ENCODE measurements at regions not wholly inside any gene's neighbourhood (a gene's known extent, or its start where the extent isn't known, plus 50 kb on each side); places are given as distances from the start of the nearest gene placed in this dataset.

- no peaks in the 10 kb centered on the region for H3K9me3 ChIP-seq (ENCODE audit: control insufficient read depth in 1 of 2, low read length in 2 of 2)
- no peaks in the 10 kb centered on the region for H3K36me3 ChIP-seq (ENCODE audit: control insufficient read depth in 1 of 2, insufficient read depth in 2 of 2, low read length in 2 of 2)
- no peaks in the 10 kb centered on the region for H3K4me1 ChIP-seq (ENCODE audit: control insufficient read depth in 1 of 2, insufficient read depth in 2 of 2, low read length in 2 of 2)
- no peak overlapping the region for H3K9ac ChIP-seq (ENCODE audit: low read depth in 1 of 2, low read length in 2 of 2)
- no peak overlapping the region for H3K27ac ChIP-seq (ENCODE audit: low read depth, low read length)
- no peaks in the 10 kb centered on the region for H3K27me3 ChIP-seq (ENCODE audit: control insufficient read depth in 1 of 2, insufficient read depth in 2 of 2, low read length in 2 of 2)
- H3K4me3 ChIP-seq (ENCODE audit: low read depth in 1 of 2, low read length in 2 of 2), result no peak overlapping the region
Measured at GRCh38 chr19:31629579-31630363, 280.5 kb upstream of the TSHZ3 start.

GRCh38 chr19:31633014-31633413 lies 283.8 kb upstream of the TSHZ3 start:
- no peak overlapping the region for H3K27ac ChIP-seq (ENCODE audit: low read depth, low read length)
- H3K4me3 ChIP-seq (ENCODE audit: low read depth in 1 of 2, low read length in 2 of 2), result no peak overlapping the region
- no peaks in the 10 kb centered on the region for H3K27me3 ChIP-seq (ENCODE audit: control insufficient read depth in 1 of 2, insufficient read depth in 2 of 2, low read length in 2 of 2)
- H3K4me1 ChIP-seq (ENCODE audit: control insufficient read depth in 1 of 2, insufficient read depth in 2 of 2, low read length in 2 of 2), result no peaks in the 10 kb centered on the region
- no peaks in the 10 kb centered on the region for H3K36me3 ChIP-seq (ENCODE audit: control insufficient read depth in 1 of 2, insufficient read depth in 2 of 2, low read length in 2 of 2)
- H3K9ac ChIP-seq (ENCODE audit: low read depth in 1 of 2, low read length in 2 of 2), result no peak overlapping the region
- H3K9me3 ChIP-seq (ENCODE audit: control insufficient read depth in 1 of 2, low read length in 2 of 2), result no peaks in the 10 kb centered on the region

GRCh38 chr19:31639306-31639705 lies 290.1 kb upstream of the TSHZ3 start:
- Histone ChIP-seq H3K27ac (ENCODE audit: low read depth, low read length) (no peak overlapping the region), H3K36me3 (ENCODE audit: control insufficient read depth in 1 of 2, insufficient read depth in 2 of 2, low read length in 2 of 2) (no peaks in the 10 kb centered on the region), H3K9me3 (ENCODE audit: control insufficient read depth in 1 of 2, low read length in 2 of 2) (no peaks in the 10 kb centered on the region), H3K4me1 (ENCODE audit: control insufficient read depth in 1 of 2, insufficient read depth in 2 of 2, low read length in 2 of 2) (no peaks in the 10 kb centered on the region), H3K27me3 (ENCODE audit: control insufficient read depth in 1 of 2, insufficient read depth in 2 of 2, low read length in 2 of 2) (no peaks in the 10 kb centered on the region), H3K9ac (ENCODE audit: low read depth in 1 of 2, low read length in 2 of 2) (no peak overlapping the region), H3K4me3 (ENCODE audit: low read depth in 1 of 2, low read length in 2 of 2) (no peak overlapping the region)

- no peak overlapping the region for H3K9ac ChIP-seq (ENCODE audit: low read depth in 1 of 2, low read length in 2 of 2)
- peaks cover 0 to 3% of the 10 kb centered on the region in 2 donors for H3K9me3 ChIP-seq (ENCODE audit: control insufficient read depth in 1 of 2, low read length in 2 of 2)
Measured at GRCh38 chr19:31641591-31641990, 292.4 kb upstream of the TSHZ3 start.

GRCh38 chr19:31648347-31648746 lies 299.1 kb upstream of the TSHZ3 start:
- Histone ChIP-seq H3K9ac (ENCODE audit: low read depth in 1 of 2, low read length in 2 of 2) (no peak overlapping the region), H3K4me1 (ENCODE audit: control insufficient read depth in 1 of 2, insufficient read depth in 2 of 2, low read length in 2 of 2) (no peaks in the 10 kb centered on the region), H3K36me3 (ENCODE audit: control insufficient read depth in 1 of 2, insufficient read depth in 2 of 2, low read length in 2 of 2) (no peaks in the 10 kb centered on the region), H3K4me3 (ENCODE audit: low read depth in 1 of 2, low read length in 2 of 2) (no peak overlapping the region), H3K27ac (ENCODE audit: low read depth, low read length) (no peak overlapping the region), H3K27me3 (ENCODE audit: control insufficient read depth in 1 of 2, insufficient read depth in 2 of 2, low read length in 2 of 2) (no peaks in the 10 kb centered on the region), H3K9me3 (ENCODE audit: control insufficient read depth in 1 of 2, low read length in 2 of 2) (peaks cover 0 to 3% of the 10 kb centered on the region in 2 donors)

More at GRCh38 chr19:31641591-31641990, 292.4 kb upstream of the TSHZ3 start:
- H3K36me3 ChIP-seq (ENCODE audit: control insufficient read depth in 1 of 2, insufficient read depth in 2 of 2, low read length in 2 of 2), result no peaks in the 10 kb centered on the region
- H3K4me3 ChIP-seq (ENCODE audit: low read depth in 1 of 2, low read length in 2 of 2), result no peak overlapping the region
- no peaks in the 10 kb centered on the region for H3K27me3 ChIP-seq (ENCODE audit: control insufficient read depth in 1 of 2, insufficient read depth in 2 of 2, low read length in 2 of 2)
- no peak overlapping the region for H3K27ac ChIP-seq (ENCODE audit: low read depth, low read length)
- no peaks in the 10 kb centered on the region for H3K4me1 ChIP-seq (ENCODE audit: control insufficient read depth in 1 of 2, insufficient read depth in 2 of 2, low read length in 2 of 2)

GRCh38 chr19:31656507-31656906 lies 307.3 kb upstream of the TSHZ3 start:
- H3K27ac ChIP-seq (ENCODE audit: low read depth, low read length), result no peak overlapping the region
- no peak overlapping the region for H3K4me3 ChIP-seq (ENCODE audit: low read depth in 1 of 2, low read length in 2 of 2)
- no peaks in the 10 kb centered on the region for H3K4me1 ChIP-seq (ENCODE audit: control insufficient read depth in 1 of 2, insufficient read depth in 2 of 2, low read length in 2 of 2)
- no peaks in the 10 kb centered on the region for H3K27me3 ChIP-seq (ENCODE audit: control insufficient read depth in 1 of 2, insufficient read depth in 2 of 2, low read length in 2 of 2)
- no peak overlapping the region for H3K9ac ChIP-seq (ENCODE audit: low read depth in 1 of 2, low read length in 2 of 2)
- H3K36me3 ChIP-seq (ENCODE audit: control insufficient read depth in 1 of 2, insufficient read depth in 2 of 2, low read length in 2 of 2), result no peaks in the 10 kb centered on the region
- no peaks in the 10 kb centered on the region for H3K9me3 ChIP-seq (ENCODE audit: control insufficient read depth in 1 of 2, low read length in 2 of 2)

GRCh38 chr19:31658993-31659896 lies 310.0 kb upstream of the TSHZ3 start:
- no peaks in the 10 kb centered on the region for H3K36me3 ChIP-seq (ENCODE audit: control insufficient read depth in 1 of 2, insufficient read depth in 2 of 2, low read length in 2 of 2)
- H3K27ac ChIP-seq (ENCODE audit: low read depth, low read length), result no peak overlapping the region

GRCh38 chr19:31659897-31660210 lies 310.6 kb upstream of the TSHZ3 start:
- no peak overlapping the region for H3K4me3 ChIP-seq (ENCODE audit: low read depth in 1 of 2, low read length in 2 of 2)
- no peak overlapping the region for H3K27ac ChIP-seq (ENCODE audit: low read depth, low read length)
- H3K27me3 ChIP-seq (ENCODE audit: control insufficient read depth in 1 of 2, insufficient read depth in 2 of 2, low read length in 2 of 2), result no peaks in the 10 kb centered on the region
- H3K9ac ChIP-seq (ENCODE audit: low read depth in 1 of 2, low read length in 2 of 2), result no peak overlapping the region
- H3K36me3 ChIP-seq (ENCODE audit: control insufficient read depth in 1 of 2, insufficient read depth in 2 of 2, low read length in 2 of 2), result no peaks in the 10 kb centered on the region
- H3K4me1 ChIP-seq (ENCODE audit: control insufficient read depth in 1 of 2, insufficient read depth in 2 of 2, low read length in 2 of 2), result no peaks in the 10 kb centered on the region
- no peaks in the 10 kb centered on the region for H3K9me3 ChIP-seq (ENCODE audit: control insufficient read depth in 1 of 2, low read length in 2 of 2)

More at GRCh38 chr19:31658993-31659896, 310.0 kb upstream of the TSHZ3 start:
- Histone ChIP-seq H3K27me3 (ENCODE audit: control insufficient read depth in 1 of 2, insufficient read depth in 2 of 2, low read length in 2 of 2) (no peaks in the 10 kb centered on the region), H3K4me1 (ENCODE audit: control insufficient read depth in 1 of 2, insufficient read depth in 2 of 2, low read length in 2 of 2) (no peaks in the 10 kb centered on the region), H3K9ac (ENCODE audit: low read depth in 1 of 2, low read length in 2 of 2) (no peak overlapping the region), H3K9me3 (ENCODE audit: control insufficient read depth in 1 of 2, low read length in 2 of 2) (no peaks in the 10 kb centered on the region), H3K4me3 (ENCODE audit: low read depth in 1 of 2, low read length in 2 of 2) (no peak overlapping the region)

GRCh38 chr19:31664096-31664495 lies 314.9 kb upstream of the TSHZ3 start:
- Histone ChIP-seq H3K36me3 (ENCODE audit: control insufficient read depth in 1 of 2, insufficient read depth in 2 of 2, low read length in 2 of 2) (no peaks in the 10 kb centered on the region), H3K27me3 (ENCODE audit: control insufficient read depth in 1 of 2, insufficient read depth in 2 of 2, low read length in 2 of 2) (no peaks in the 10 kb centered on the region), H3K27ac (ENCODE audit: low read depth, low read length) (no peak overlapping the region), H3K9me3 (ENCODE audit: control insufficient read depth in 1 of 2, low read length in 2 of 2) (no peaks in the 10 kb centered on the region), H3K9ac (ENCODE audit: low read depth in 1 of 2, low read length in 2 of 2) (no peak overlapping the region), H3K4me3 (ENCODE audit: low read depth in 1 of 2, low read length in 2 of 2) (no peak overlapping the region), H3K4me1 (ENCODE audit: control insufficient read depth in 1 of 2, insufficient read depth in 2 of 2, low read length in 2 of 2) (no peaks in the 10 kb centered on the region)

- Histone ChIP-seq H3K27ac (ENCODE audit: low read depth, low read length) (no peak overlapping the region), H3K27me3 (ENCODE audit: control insufficient read depth in 1 of 2, insufficient read depth in 2 of 2, low read length in 2 of 2) (no peaks in the 10 kb centered on the region), H3K4me3 (ENCODE audit: low read depth in 1 of 2, low read length in 2 of 2) (no peak overlapping the region), H3K36me3 (ENCODE audit: control insufficient read depth in 1 of 2, insufficient read depth in 2 of 2, low read length in 2 of 2) (no peaks in the 10 kb centered on the region), H3K9me3 (ENCODE audit: control insufficient read depth in 1 of 2, low read length in 2 of 2) (no peaks in the 10 kb centered on the region), H3K4me1 (ENCODE audit: control insufficient read depth in 1 of 2, insufficient read depth in 2 of 2, low read length in 2 of 2) (no peaks in the 10 kb centered on the region), H3K9ac (ENCODE audit: low read depth in 1 of 2, low read length in 2 of 2) (no peak overlapping the region)
Measured at GRCh38 chr19:31664997-31665396, 315.8 kb upstream of the TSHZ3 start.

Data from duodenal mucosa (tissue), 2 donors.